Smooth muscle cell (in vitro differentiated cells): ENCODE measurements at regions not wholly inside any gene's neighbourhood (a gene's known extent, or its start where the extent isn't known, plus 50 kb on each side); places are given as distances from the start of the nearest gene placed in this dataset.

ENCODE experiments used
- DNase-seq: peaks from one replicate; lab custom pipeline; 2025; ENCODE audit not compliant: unreplicated experiment; lab: John Stamatoyannopoulos, UW
- H2AFZ ChIP-seq: fragments of 200-600 bp; sonication (generic); 2 replicates; pipeline ENCODE4 v1.6.0; 2016; ENCODE audit warnings: antibody characterized with exemption, low read depth, mild to moderate bottlenecking
- H3F3A ChIP-seq: fragments of 200-600 bp; sonication (generic); 2 replicates; pipeline ENCODE4 v1.6.0; 2017; ENCODE audit warnings: antibody characterized with exemption, low read depth
- H3K27ac ChIP-seq: fragments of 200-600 bp; sonication (generic); 2 replicates; pipeline ENCODE4 v1.5.1; 2016; ENCODE audit warnings: low read depth, mild to moderate bottlenecking
- H3K27me3 ChIP-seq: fragments of 200-600 bp; sonication (generic); 2 replicates; pipeline ENCODE4 v1.6.1; 2016; ENCODE audit warnings: low read depth, mild to moderate bottlenecking
- H3K36me3 ChIP-seq: fragments of 200-600 bp; sonication (generic); 2 replicates; pipeline ENCODE4 v1.5.1; 2016; ENCODE audit warnings: low read depth
- H3K4me1 ChIP-seq: fragments of 200-600 bp; sonication (generic); 2 replicates; pipeline ENCODE4 v1.5.1; 2016; ENCODE audit warnings: low read depth
- H3K4me2 ChIP-seq: fragments of 200-600 bp; sonication (generic); 2 replicates; pipeline ENCODE4 v1.6.0; 2016; ENCODE audit warnings: mild to moderate bottlenecking
- H3K4me3 ChIP-seq: fragments of 200-600 bp; sonication (generic); 2 replicates; pipeline ENCODE4 v1.5.1; 2016; ENCODE audit warnings: mild to moderate bottlenecking
- H3K79me2 ChIP-seq: fragments of 200-600 bp; sonication (generic); 2 replicates; pipeline ENCODE4 v1.6.0; 2016; ENCODE audit warnings: low read depth, mild to moderate bottlenecking
- H3K9ac ChIP-seq: fragments of 200-600 bp; sonication (generic); 2 replicates; pipeline ENCODE4 v1.6.0; 2016; ENCODE audit warnings: low read depth
- H3K9me3 ChIP-seq: fragments of 200-600 bp; sonication (generic); replicated peaks from 2 replicates; pipeline ENCODE4 v1.5.1; 2016; ENCODE audit warnings: low read depth
- H4K20me1 ChIP-seq: fragments of 200-600 bp; sonication (generic); 2 replicates; pipeline ENCODE4 v1.6.0; 2016; ENCODE audit warnings: low read depth
- WGBS: methylation state at CpG from one replicate; pipeline ENCODE4 v1.1.7; 2016; ENCODE audit warnings: low lambda C conversion rate; 5-methylcytosine and 5-hydroxymethylcytosine counted together
- TF ChIP-seq, protein P1 (sequence below): fragments of 200-600 bp; sonication (generic); IDR thresholded peaks from 2 replicates; pipeline ENCODE4 v1.5.1; 2017; ENCODE audit warnings: borderline replicate concordance, mild to moderate bottlenecking, antibody characterized with exemption; ENCODE audit not compliant: insufficient read depth, poor library complexity, severe bottlenecking

DNA sequence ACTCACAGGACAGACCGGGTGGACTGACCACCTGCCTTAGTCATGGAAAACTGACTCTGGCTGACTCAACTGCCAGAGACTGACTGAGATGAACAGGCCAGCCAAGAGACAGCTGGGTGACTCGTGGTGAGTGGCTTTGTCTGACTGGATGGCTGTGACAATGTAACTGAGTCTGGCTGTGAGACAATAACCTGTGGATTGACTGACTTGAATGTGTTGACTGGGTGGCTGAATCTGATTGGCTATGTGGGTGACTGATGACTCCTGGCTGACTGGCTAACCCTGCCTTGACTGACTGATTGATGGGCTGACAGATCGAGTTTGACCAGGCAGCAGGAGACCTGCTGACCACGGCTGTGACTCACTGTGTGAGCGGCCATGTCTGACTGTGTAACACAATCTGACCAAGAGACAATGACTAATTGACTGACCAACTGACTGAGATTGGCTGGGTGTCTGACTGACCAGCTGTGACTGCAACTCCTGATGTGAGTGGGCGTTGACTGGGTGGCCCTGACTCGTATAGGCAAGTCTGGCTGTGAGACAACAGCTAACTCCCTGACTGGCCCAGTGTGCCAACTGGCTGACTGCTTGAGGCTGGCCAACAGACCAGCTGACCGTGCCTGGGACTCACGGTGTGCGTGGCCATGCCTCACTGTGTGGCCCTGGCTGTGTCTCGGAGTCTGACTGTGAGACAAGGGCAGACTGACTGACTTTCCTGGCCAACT, 509.1 kb downstream of the SHQ1 start:
- TF ChIP-seq, protein P1, sequence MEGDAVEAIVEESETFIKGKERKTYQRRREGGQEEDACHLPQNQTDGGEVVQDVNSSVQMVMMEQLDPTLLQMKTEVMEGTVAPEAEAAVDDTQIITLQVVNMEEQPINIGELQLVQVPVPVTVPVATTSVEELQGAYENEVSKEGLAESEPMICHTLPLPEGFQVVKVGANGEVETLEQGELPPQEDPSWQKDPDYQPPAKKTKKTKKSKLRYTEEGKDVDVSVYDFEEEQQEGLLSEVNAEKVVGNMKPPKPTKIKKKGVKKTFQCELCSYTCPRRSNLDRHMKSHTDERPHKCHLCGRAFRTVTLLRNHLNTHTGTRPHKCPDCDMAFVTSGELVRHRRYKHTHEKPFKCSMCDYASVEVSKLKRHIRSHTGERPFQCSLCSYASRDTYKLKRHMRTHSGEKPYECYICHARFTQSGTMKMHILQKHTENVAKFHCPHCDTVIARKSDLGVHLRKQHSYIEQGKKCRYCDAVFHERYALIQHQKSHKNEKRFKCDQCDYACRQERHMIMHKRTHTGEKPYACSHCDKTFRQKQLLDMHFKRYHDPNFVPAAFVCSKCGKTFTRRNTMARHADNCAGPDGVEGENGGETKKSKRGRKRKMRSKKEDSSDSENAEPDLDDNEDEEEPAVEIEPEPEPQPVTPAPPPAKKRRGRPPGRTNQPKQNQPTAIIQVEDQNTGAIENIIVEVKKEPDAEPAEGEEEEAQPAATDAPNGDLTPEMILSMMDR = no peak
- peak overlapping the region; percentile 95 for H3K27ac ChIP-seq
- peak overlapping the region; percentile 83 for H3K9ac ChIP-seq
- no peaks in the 10 kb centered on the region for H4K20me1 ChIP-seq
- no peaks in the 10 kb centered on the region for H3K27me3 ChIP-seq
- H3K4me1 ChIP-seq = peaks cover 11% of the 10 kb centered on the region
- peak; percentile 12 for DNase-seq
- H3K36me3 ChIP-seq = no peaks in the 10 kb centered on the region
- no peak overlapping the region for H3K4me3 ChIP-seq
- H3K79me2 ChIP-seq = no peaks in the 10 kb centered on the region
- peaks cover 10% of the 10 kb centered on the region for H3F3A ChIP-seq
- H2AFZ ChIP-seq = no peak overlapping the region
- 51% methylated on average over 11 of the region's 11 CpGs for whole genome bisulfite sequencing
- H3K4me2 ChIP-seq = peak overlapping the region; percentile 18
- H3K9me3 ChIP-seq = no peaks in the 10 kb centered on the region

DNA sequence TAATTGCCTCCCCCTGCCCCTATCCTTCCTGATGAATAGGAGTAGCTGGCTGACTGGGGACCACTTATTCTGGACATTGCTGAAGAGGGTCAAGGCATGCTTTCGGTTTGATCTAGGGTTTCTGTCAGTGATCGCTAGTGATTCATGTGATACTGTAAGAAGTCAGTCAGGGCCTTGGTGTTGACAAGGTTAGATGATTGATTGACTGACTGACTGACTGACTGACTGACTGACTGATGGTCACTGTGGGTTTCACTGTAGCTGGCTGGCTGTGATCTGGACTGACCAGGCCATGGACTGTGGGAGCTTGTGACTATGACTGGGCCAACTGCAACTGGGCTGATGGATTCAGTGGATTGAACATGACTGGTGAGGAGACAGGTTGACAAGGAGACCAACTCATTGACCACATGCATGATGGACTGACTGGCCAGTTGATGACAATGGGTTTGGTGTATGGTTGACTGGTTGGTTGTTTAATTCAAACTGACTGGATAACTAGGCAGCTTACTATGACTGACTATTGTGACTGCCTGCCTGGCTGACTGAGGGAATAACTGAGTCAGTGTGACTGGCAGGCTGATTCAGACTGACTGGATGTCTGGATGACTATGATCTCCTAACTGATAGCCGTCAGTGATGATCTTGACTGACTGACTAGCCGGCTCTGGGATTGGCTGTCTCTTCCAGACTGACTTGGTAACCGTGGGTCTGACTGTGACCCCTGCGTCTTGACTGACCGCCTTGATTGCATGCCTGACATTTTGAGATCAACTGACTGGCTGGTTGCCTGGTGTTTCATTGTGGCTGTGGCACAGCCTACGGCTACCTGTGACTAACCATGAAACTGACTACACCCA, 509.9 kb downstream of the SHQ1 start:
- no peaks in the 10 kb centered on the region for H3K36me3 ChIP-seq
- TF ChIP-seq, protein P1 = no peak
- H3K9me3 ChIP-seq = no peaks in the 10 kb centered on the region
- no peak overlapping the region for H2AFZ ChIP-seq
- DNase-seq = no peak
- H4K20me1 ChIP-seq = no peaks in the 10 kb centered on the region
- no peaks in the 10 kb centered on the region for H3K27me3 ChIP-seq
- no peak overlapping the region for H3K4me3 ChIP-seq
- 86% methylated on average over 8 of the region's 8 CpGs for WGBS
- H3K79me2 ChIP-seq = no peaks in the 10 kb centered on the region
- peaks cover 10% of the 10 kb centered on the region for H3F3A ChIP-seq
- H3K27ac ChIP-seq = peak overlapping the region; percentile 95
- H3K4me1 ChIP-seq = peaks cover 11% of the 10 kb centered on the region
- no peak overlapping the region for H3K4me2 ChIP-seq
- H3K9ac ChIP-seq = peak overlapping the region; percentile 83

DNA sequence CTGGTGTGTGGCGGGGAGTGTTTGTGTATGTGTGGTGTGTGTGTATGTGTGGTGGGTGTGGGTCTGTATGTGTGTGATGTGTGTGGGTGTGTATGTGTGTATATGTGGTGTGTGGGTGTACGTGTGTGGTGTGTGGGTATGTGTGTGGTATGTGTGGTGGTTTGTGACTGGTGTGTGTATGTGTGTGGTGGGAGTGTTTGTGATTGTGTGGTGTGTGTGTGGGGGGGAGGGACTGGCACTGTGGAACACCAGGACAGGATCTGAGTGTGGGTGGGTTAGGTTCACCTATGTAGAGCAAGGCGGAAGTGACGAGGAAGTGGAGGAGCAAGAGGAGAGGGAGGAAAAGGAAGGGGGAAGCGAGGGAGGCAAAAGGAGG, 510.8 kb downstream of the SHQ1 start:
- Histone ChIP-seq H3F3A (peaks cover 10% of the 10 kb centered on the region), H3K4me2 (no peak overlapping the region), H4K20me1 (no peaks in the 10 kb centered on the region), H2AFZ (no peak overlapping the region), H3K27me3 (no peaks in the 10 kb centered on the region), H3K4me3 (no peak overlapping the region), H3K4me1 (peaks cover 11% of the 10 kb centered on the region), H3K9ac (no peak overlapping the region), H3K36me3 (no peaks in the 10 kb centered on the region), H3K27ac (no peak overlapping the region), H3K9me3 (no peaks in the 10 kb centered on the region), H3K79me2 (no peaks in the 10 kb centered on the region)
- TF ChIP-seq, protein P1 = no peak
- 94% methylated on average over 5 of the region's 5 CpGs for WGBS
- no peak for DNase-seq
